Calu3 (cell line): ENCODE measurements at regions not wholly inside any gene's neighbourhood (a gene's known extent, or its start where the extent isn't known, plus 50 kb on each side); places are given as distances from the start of the nearest gene placed in this dataset.

ENCODE experiments used
- BruUV-seq: library from RNA; stranded (reverse); fragments of 400-500 nt; replicated peaks from 2 replicates; lab custom pipeline; 2021; lab: Mats Ljungman, UMichigan
- CTCF ChIA-PET: fragments of 300-600 bp; sonication (Branson Sonifier 250); formaldehyde crosslinking; loops from one replicate; lab custom pipeline; 2022; ENCODE audit warnings: antibody characterized with exemption; lab: Charles Lee
- DNase-seq: peaks from one replicate; pipeline ENCODE4 v3.0.0; 2022
- H3K27ac Mint-ChIP-seq: one replicate; pipeline ENCODE4 v1.8.0; 2022; ENCODE audit warnings: mixed read lengths; ENCODE audit not compliant: unreplicated experiment
- H3K27me3 Mint-ChIP-seq: one replicate; pipeline ENCODE4 v1.8.0; 2022; ENCODE audit warnings: mixed read lengths; ENCODE audit not compliant: unreplicated experiment
- H3K36me3 Mint-ChIP-seq: one replicate; pipeline ENCODE4 v1.8.0; 2022; ENCODE audit warnings: mild to moderate bottlenecking, moderate library complexity, mixed read lengths; ENCODE audit not compliant: insufficient read depth, unreplicated experiment
- H3K4me1 Mint-ChIP-seq: one replicate; pipeline ENCODE4 v1.8.0; 2022; ENCODE audit warnings: mild to moderate bottlenecking, low read depth, mixed read lengths; ENCODE audit not compliant: unreplicated experiment
- H3K4me3 Mint-ChIP-seq: one replicate; pipeline ENCODE4 v1.8.0; 2022; ENCODE audit warnings: mild to moderate bottlenecking, low read depth, moderate library complexity, mixed read lengths; ENCODE audit not compliant: unreplicated experiment
- H3K9me3 Mint-ChIP-seq: one replicate; pipeline ENCODE4 v1.8.0; 2022; ENCODE audit warnings: low read depth, mixed read lengths; ENCODE audit not compliant: unreplicated experiment
- CTCF ChIP-seq: fragments of 200-600 bp; IDR thresholded peaks from one replicate; pipeline ENCODE4 v1.8.0; 2022; ENCODE audit warnings: antibody characterized with exemption; ENCODE audit not compliant: unreplicated experiment
- intact Hi-C: fragments of 100-400 bp; cut with micrococcal nuclease; formaldehyde crosslinking; loops from one replicate; pipeline ENCODE4 v1.10.0; 2022; ENCODE audit not compliant: unreplicated experiment

GRCh38 chr2:18395555-18395954 lies 164.9 kb downstream of the RDH14 start:
- intact Hi-C loops = no loop called here
- no TSS peak for BruUV-seq

GRCh38 chr2:18387441-18388206 lies 172.8 kb downstream of the RDH14 start:
- H3K36me3 Mint-ChIP-seq = no peaks in the 10 kb centered on the region
- no peak overlapping the region for H3K27ac Mint-ChIP-seq
- no peaks in the 10 kb centered on the region for H3K9me3 Mint-ChIP-seq
- CTCF ChIA-PET = interaction anchor here (0.7 kb wide), 1 partner anchor 267 kb away, joined by 4 read pairs; no protein-coding TSS in a partner anchor
- no peaks in the 10 kb centered on the region for H3K4me1 Mint-ChIP-seq
- no peaks in the 10 kb centered on the region for H3K27me3 Mint-ChIP-seq
- BruUV-seq = no TSS peak
- peak; percentile 90 for TF ChIP-seq CTCF
- peak; percentile 76 for DNase-seq
- no peak overlapping the region for H3K4me3 Mint-ChIP-seq
- intact Hi-C loops = loop anchor here (5.0 kb wide), 1 partner anchor 975 kb away; no protein-coding TSS in a partner anchor

More at GRCh38 chr2:18395555-18395954, 164.9 kb downstream of the RDH14 start:
- H3K27me3 Mint-ChIP-seq = peaks cover 31% of the 10 kb centered on the region
- no peak overlapping the region for H3K4me3 Mint-ChIP-seq
- CTCF ChIA-PET = no interaction called here
- no peak for TF ChIP-seq CTCF
- no peaks in the 10 kb centered on the region for H3K4me1 Mint-ChIP-seq
- H3K36me3 Mint-ChIP-seq = no peaks in the 10 kb centered on the region
- no peak for DNase-seq
- H3K9me3 Mint-ChIP-seq = no peaks in the 10 kb centered on the region
- H3K27ac Mint-ChIP-seq = no peak overlapping the region

- H3K27me3 Mint-ChIP-seq = no peaks in the 10 kb centered on the region
- CTCF ChIA-PET = no interaction called here
- no peaks in the 10 kb centered on the region for H3K4me1 Mint-ChIP-seq
- no peaks in the 10 kb centered on the region for H3K36me3 Mint-ChIP-seq
- H3K9me3 Mint-ChIP-seq = no peaks in the 10 kb centered on the region
- BruUV-seq = no TSS peak
- intact Hi-C loops = no loop called here
- no peak for DNase-seq
- H3K27ac Mint-ChIP-seq = no peak overlapping the region
- no peak for TF ChIP-seq CTCF
- H3K4me3 Mint-ChIP-seq = no peak overlapping the region
These were observed 176.2 kb downstream of the RDH14 start for GRCh38 chr2:18384242-18384641.

- CTCF ChIA-PET = no interaction called here
- intact Hi-C loops = no loop called here
- DNase-seq = no peak
These were observed 179.1 kb downstream of the RDH14 start for GRCh38 chr2:18381386-18381785.

More at GRCh38 chr2:18381386-18381785, 179.1 kb downstream of the RDH14 start:
- no peaks in the 10 kb centered on the region for H3K9me3 Mint-ChIP-seq
- H3K27me3 Mint-ChIP-seq = no peaks in the 10 kb centered on the region
- no peak overlapping the region for H3K4me3 Mint-ChIP-seq
- no peaks in the 10 kb centered on the region for H3K4me1 Mint-ChIP-seq
- no peaks in the 10 kb centered on the region for H3K36me3 Mint-ChIP-seq
- no peak for TF ChIP-seq CTCF
- H3K27ac Mint-ChIP-seq = no peak overlapping the region
- no TSS peak for BruUV-seq
